Pancreas (tissue), 10 donors: ENCODE measurements at regions not wholly inside any gene's neighbourhood (a gene's known extent, or its start where the extent isn't known, plus 50 kb on each side); places are given as distances from the start of the nearest gene placed in this dataset.

ENCODE experiments used
- ATAC-seq, 4 donors: fragments of 200-7000 bp; cut with Tn5 transposase; one replicate each; pipeline versions ENCODE4 v1.8.0 to v1.9.1; 2020; ENCODE audit warnings: mild to moderate bottlenecking in 4 of 4, moderate library complexity in 4 of 4
- DNase-seq, 6 donors: peaks; one replicate each; pipeline ENCODE4 v3.0.0-alpha.2; 2020
- FAIRE-seq: peaks from 2 replicates; lab custom pipeline; 2012; peaks lifted over from hg19 to GRCh38; lab: Jason Lieb, UNC
- H3K27ac ChIP-seq, 4 donors: fragments of 200-600 bp; sonication (generic); 1 replicate in 3 of 4; 2 replicates in 1 of 4; pipeline versions ENCODE4 v1.5.0 to v1.8.0; 2020
- H3K27me3 ChIP-seq, 4 donors: fragments of 200-600 bp; one replicate each; pipeline ENCODE4 v1.8.0; 2021
- H3K36me3 ChIP-seq, 3 donors: fragments of 200-600 bp; sonication (generic) in 1 of 3; one replicate each; pipeline versions ENCODE4 v1.5.0 to v1.8.0; 2020 to 2021
- H3K4me1 ChIP-seq, 3 donors: fragments of 200-600 bp; one replicate each; pipeline ENCODE4 v1.8.0; 2021
- H3K4me3 ChIP-seq, 4 donors: fragments of 200-600 bp; sonication (generic) in 2 of 4; one replicate each; pipeline versions ENCODE4 v1.5.0 to v1.8.0; 2020 to 2021
- H3K9me3 ChIP-seq, 4 donors: fragments of 200-600 bp; one replicate each; pipeline ENCODE4 v1.8.0; 2021
- WGBS, 2 donors: extraction: QIAGEN DNeasy Blood & Tissue Kit; methylation state at CpG; one replicate each; pipeline ENCODE4 v1.1.7; 2013; 5-methylcytosine and 5-hydroxymethylcytosine counted together
- intact Hi-C, 3 donors: fragments of 100-400 bp; cut with DNase I; formaldehyde crosslinking; loops; one replicate each; pipeline versions ENCODE4 v1.11.1 to v1.14.2; 2022
- TF ChIP-seq, protein P1 (sequence below), 4 donors: fragments of 200-600 bp; sonication (generic) in 3 of 4; IDR thresholded peaks; one replicate each; pipeline versions ENCODE4 v1.5.0 to v1.8.0; 2021; ENCODE audit warnings: antibody characterized with exemption in 4 of 4
- donor health status: healthy with polysubstance abuse.
- donor health status: DM: no; HTN: no; CAD: no; lungs with moderate emphysema.
- donor health status: DM: no; HTN: no; CAD: no.
- donor health status: control.
- donor health status: control.
- donor health status: Bipolar disorder and iron deficiency.
- donor health status: DM: yes; HTN: yes; CAD: no.
- donor health status: DM: no; HTN: no; CAD: no.
- donor health status: DM: no; HTN: no; CAD: no.
- donor health status: DM: yes; HTN: yes; CAD: no.

DNA sequence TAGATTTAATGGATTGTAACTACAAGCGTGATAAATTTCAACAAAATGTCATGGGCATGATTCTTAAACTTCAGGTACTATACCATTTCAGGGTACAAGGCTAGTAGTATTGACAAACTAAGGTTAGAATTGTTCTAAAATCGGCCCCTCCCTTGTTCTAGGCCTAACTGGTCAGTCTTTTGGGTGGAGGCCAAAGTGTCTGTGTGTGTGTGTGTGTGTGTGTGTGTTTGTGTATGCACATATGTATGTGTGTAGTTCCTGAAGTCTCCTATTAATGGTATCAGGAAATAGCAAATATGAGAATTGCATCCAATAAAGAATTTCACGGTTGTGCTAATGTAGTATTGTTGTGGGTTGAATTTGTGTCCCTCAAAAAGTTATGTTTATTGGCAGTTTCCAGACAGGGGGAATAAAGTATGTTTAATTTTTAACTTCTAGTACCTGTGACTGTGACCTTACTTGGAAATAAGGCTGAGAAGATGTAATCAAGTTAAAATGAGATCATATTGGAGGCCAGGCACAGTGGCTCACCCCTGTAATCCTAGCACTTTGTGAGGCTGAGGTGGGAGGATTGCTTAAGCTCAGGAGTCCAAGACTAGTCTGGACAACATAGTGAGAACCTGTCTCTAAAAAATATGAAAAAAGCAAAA, 119.2 kb downstream of the KLF5 start:
- ATAC-seq (peak in 1 of 4 donors; percentile 30), DNase-seq (no peak), FAIRE-seq (no peak)
- WGBS, 2 donors, result 63 to 82% methylated on average over 3 of the region's 3 CpGs
- H3K27me3 ChIP-seq, result no peaks in the 10 kb centered on the region
- no peaks in the 10 kb centered on the region for H3K9me3 ChIP-seq
- TF ChIP-seq, protein P1, sequence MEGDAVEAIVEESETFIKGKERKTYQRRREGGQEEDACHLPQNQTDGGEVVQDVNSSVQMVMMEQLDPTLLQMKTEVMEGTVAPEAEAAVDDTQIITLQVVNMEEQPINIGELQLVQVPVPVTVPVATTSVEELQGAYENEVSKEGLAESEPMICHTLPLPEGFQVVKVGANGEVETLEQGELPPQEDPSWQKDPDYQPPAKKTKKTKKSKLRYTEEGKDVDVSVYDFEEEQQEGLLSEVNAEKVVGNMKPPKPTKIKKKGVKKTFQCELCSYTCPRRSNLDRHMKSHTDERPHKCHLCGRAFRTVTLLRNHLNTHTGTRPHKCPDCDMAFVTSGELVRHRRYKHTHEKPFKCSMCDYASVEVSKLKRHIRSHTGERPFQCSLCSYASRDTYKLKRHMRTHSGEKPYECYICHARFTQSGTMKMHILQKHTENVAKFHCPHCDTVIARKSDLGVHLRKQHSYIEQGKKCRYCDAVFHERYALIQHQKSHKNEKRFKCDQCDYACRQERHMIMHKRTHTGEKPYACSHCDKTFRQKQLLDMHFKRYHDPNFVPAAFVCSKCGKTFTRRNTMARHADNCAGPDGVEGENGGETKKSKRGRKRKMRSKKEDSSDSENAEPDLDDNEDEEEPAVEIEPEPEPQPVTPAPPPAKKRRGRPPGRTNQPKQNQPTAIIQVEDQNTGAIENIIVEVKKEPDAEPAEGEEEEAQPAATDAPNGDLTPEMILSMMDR (IDR thresholded peaks at IDR 0.05), result no peak
- no peak overlapping the region for H3K27ac ChIP-seq
- H3K4me3 ChIP-seq, result no peak overlapping the region
- intact Hi-C loops, result no loop called here
- H3K36me3 ChIP-seq, result no peaks in the 10 kb centered on the region
- H3K4me1 ChIP-seq, result no peaks in the 10 kb centered on the region

DNA sequence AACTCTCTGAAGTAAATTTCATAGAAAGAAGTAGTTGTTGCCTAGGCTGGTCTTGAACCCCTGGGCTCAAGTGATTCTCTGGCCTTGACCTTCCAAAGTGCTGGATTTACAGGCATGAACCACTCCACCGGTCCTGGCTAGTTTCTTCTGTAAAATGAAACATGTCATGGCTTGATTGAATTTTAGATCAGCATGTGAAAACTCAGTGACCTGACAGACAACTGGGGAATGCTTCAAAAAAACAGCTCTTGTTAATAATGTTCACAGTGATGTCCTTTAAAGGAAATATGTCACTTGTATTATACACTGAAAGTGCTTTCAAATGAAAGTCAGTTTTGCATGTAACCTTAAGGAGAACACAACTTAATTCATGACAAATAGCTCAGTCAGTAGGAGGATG, 118.2 kb downstream of the KLF5 start:
- DNase-seq (no peak), FAIRE-seq (no peak), ATAC-seq (no peak)
- WGBS, 2 donors, result 38 to 45% methylated on average over 1 of the region's 1 CpG
- TF ChIP-seq, protein P1 (IDR thresholded peaks at IDR 0.05), result no peak
- Histone ChIP-seq H3K27ac (no peak overlapping the region), H3K27me3 (no peaks in the 10 kb centered on the region), H3K4me1 (no peaks in the 10 kb centered on the region), H3K36me3 (no peaks in the 10 kb centered on the region), H3K4me3 (no peak overlapping the region), H3K9me3 (no peaks in the 10 kb centered on the region)
- intact Hi-C loops, result no loop called here

DNA sequence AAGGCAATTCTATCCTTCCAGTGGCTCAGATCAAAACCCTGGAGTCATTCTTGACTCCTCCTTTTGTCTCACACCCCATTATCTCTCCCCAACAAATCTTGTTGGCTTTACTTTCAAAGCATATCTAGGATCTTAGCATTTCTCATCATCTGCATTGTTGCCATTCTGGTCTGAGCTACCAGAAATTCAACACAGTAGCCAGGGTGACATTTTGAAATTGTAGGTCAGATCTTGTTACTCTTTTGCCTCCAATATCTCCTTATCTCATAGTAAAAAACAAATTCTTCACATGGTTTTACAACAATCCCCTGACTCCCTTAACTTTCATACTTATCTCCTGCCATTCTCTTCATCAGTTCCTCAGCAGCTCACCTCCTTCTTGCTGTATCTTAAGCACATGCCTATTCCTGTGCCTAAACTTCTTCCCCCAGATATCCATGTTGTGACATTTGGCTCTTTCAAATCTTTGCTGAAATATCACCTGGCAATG, 115.8 kb downstream of the KLF5 start:
- TF ChIP-seq, protein P1 (IDR thresholded peaks at IDR 0.05), result no peak
- H3K4me3 ChIP-seq, result no peak overlapping the region
- no peak for ATAC-seq
- no peak for FAIRE-seq
- DNase-seq, result no peak
- H3K27me3 ChIP-seq, result no peaks in the 10 kb centered on the region
- H3K9me3 ChIP-seq, result no peaks in the 10 kb centered on the region
- H3K27ac ChIP-seq, result no peak overlapping the region
- no peaks in the 10 kb centered on the region for H3K4me1 ChIP-seq
- H3K36me3 ChIP-seq, result no peaks in the 10 kb centered on the region
- intact Hi-C loops, result no loop called here

DNA sequence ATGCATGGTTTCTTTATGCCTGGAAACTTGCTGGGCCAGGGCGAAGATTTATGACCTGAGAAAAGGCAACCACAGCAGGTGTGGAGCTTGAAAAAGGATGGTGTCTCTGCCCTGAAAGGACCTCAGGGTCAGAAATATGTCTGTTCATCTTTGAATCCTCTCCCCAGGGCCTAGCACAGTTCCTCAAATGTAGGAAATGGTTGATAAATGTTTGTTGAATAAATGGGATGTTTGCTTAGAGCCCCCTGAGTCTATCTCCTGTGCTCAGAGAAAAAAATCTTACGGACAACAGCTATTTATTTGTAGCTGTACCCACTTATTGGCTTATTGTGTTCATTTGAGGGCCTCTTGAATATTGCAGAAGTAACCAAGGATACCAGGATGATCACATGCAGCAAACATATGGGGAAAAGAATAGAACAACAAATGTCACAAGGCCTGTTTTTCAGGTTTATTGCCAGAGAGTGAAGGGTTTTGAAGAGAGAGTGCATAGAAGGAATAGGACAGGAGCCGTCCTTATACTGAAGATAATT, 114.5 kb downstream of the KLF5 start:
- TF ChIP-seq, protein P1 (IDR thresholded peaks at IDR 0.05), result no peak
- WGBS, 2 donors, result 85 to 86% methylated on average over 3 of the region's 3 CpGs
- intact Hi-C loops, result no loop called here
- no peaks in the 10 kb centered on the region for H3K36me3 ChIP-seq
- no peak for DNase-seq
- ATAC-seq, result no peak
- H3K27ac ChIP-seq, result no peak overlapping the region
- no peak overlapping the region for H3K4me3 ChIP-seq
- no peaks in the 10 kb centered on the region for H3K9me3 ChIP-seq
- no peaks in the 10 kb centered on the region for H3K27me3 ChIP-seq
- no peaks in the 10 kb centered on the region for H3K4me1 ChIP-seq
- no peak for FAIRE-seq

DNA sequence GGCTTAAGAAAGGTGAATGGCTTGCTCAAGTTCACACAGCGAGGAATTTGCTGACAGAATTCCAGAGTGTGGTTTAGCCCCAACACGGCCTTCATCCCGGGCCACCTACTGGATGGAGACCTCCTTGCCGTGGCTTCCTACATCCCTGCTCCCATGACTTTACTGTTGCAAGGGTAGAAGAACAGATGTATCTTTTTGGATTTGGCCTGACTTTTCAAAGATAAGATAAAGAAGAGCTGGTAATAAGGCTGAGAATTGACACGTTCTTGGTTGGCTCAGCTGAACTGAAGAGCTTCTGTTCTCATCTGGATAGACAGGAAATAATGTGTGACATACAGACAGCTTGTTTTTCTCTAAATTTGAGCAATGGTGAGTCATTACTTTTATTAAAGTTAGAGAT, 113.1 kb downstream of the KLF5 start:
- DNase-seq (no peak), ATAC-seq (no peak), FAIRE-seq (no peak)
- TF ChIP-seq, protein P1 (IDR thresholded peaks at IDR 0.05), result no peak
- no peaks in the 10 kb centered on the region for H3K36me3 ChIP-seq
- H3K9me3 ChIP-seq, result no peaks in the 10 kb centered on the region
- WGBS, 2 donors, result 77 to 83% methylated on average over 5 of the region's 5 CpGs
- no peaks in the 10 kb centered on the region for H3K27me3 ChIP-seq
- intact Hi-C loops, result no loop called here
- H3K4me3 ChIP-seq, result no peak overlapping the region
- H3K4me1 ChIP-seq, result no peaks in the 10 kb centered on the region
- H3K27ac ChIP-seq, result no peak overlapping the region
